GM21447 (cell line): ENCODE measurements at regions not wholly inside any gene's neighbourhood (a gene's known extent, or its start where the extent isn't known, plus 50 kb on each side); places are given as distances from the start of the nearest gene placed in this dataset.
"Not testable (repeated sequence)": the region's sequence is repeated elsewhere in the genome, so short reads cannot be mapped to it uniquely, and the experiment has no call there.

Source experiments
- ATAC-seq: cut with Tn5 transposase; IDR thresholded peaks from one replicate; pipeline ENCODE4 v1.9.1; 2021; ENCODE audit not compliant: unreplicated experiment

DNA sequence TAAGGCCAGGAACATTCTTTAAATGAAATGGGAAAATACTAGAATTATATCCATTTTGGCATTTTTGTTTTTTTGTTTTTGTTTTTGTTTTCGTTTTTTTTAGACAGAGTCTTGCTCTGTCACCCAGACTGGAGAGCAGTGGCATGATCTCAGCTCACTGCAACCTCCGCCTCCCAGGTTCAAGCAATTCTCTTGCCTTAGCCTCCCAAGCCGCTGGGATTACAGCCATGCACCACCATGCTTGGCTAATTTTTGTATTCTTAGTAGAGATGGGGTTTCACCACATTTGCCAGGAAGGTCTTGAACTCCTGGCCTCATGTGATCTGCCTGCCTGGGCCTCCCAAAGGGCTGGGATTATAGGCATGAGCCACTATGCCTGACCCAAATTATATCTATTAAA is 520.7 kb upstream of the RORB start:
- ATAC-seq, result not testable (repeated sequence)

DNA sequence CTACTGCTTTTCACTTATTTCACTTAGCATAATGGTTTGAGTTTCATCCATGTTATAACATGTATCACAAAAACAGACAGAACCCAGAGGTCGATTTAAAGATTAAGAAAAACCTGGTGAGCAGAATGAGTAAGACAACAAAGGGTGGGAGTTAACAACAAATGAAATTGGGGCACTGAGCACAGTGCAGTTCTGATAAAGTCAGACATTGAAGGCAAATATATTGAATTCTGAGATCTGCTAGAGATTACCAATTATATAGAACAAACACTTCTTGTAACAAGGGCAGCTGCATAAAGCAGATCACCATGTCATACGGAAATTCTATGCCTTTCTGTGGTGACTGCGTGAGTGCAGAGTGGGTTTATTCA is 517.3 kb upstream of the RORB start:
- no peak for ATAC-seq

DNA sequence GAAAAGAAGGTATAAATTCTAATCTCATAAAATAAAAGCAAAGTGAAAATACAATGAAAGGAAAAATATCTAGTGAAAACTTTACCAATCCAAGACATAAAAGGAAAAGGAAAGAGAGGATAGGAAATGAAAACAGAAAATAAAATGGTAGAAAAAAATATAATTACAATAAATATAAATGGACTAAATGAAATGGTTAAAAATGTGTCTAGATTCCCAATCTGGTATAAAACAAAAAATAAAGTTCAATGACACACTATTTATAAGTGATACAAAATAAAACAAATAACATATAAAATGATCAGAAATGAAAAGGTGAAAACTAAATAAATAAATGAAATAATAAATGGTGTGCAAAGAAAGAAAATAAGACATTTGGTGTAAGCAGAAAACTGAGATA is 516.4 kb upstream of the RORB start:
- ATAC-seq, result no peak

DNA sequence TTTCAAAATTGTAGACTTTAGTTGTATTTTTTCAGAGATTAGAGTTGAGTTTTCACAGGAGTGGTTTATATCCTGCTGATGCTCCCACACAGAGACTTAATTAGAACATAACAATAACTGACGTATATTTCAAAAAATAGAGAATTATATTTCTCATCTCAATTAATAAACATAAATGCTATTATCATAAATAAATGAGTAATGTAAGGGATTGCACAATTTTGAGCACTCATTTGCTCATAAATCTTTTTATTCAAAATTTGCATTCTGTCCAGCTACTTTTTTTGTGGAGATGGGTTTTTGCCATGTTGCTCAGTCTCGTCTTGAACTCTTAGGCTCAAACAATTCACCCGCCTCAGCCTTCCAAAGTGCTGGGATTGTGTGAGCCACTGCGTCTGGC is 515.7 kb upstream of the RORB start:
- ATAC-seq, result no peak

DNA sequence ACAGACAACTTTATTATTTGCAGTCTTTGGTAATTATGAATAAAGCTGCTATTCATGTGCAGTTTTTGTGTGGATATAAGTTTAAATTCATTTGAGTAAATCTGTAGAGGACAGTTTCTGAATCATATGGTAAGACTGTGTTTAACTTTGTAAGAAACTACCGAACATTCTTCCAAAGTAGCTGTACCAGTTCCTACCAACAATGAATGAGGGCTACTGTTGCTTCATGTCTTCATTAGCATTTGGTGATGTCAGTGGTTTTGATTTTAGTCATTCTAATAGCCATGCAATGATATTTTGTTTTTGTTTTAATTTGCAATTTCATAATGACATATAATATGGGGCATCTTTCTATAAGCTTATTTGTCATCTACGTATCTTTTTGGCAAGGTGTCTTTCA is 501.3 kb upstream of the RORB start:
- no peak for ATAC-seq

DNA sequence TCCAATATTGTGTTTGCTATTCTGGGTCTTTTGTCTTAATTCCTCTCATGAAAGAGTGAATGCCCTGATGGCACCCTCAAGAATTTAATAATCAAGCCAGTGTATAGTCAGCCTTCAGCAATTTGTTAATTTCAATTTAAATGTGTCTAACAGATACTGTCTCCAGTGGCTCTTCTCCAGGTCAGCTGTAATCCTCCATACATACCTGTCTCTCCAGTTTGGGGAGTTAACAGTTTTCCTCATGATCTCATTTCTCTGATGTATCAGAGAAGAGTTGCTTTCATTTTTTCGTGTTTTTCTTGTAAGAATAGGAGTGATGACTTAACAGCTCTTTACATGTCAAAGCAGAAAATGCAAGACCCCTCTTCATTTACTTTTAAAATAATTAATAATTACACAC is 500.3 kb upstream of the RORB start:
- no peak for ATAC-seq

DNA sequence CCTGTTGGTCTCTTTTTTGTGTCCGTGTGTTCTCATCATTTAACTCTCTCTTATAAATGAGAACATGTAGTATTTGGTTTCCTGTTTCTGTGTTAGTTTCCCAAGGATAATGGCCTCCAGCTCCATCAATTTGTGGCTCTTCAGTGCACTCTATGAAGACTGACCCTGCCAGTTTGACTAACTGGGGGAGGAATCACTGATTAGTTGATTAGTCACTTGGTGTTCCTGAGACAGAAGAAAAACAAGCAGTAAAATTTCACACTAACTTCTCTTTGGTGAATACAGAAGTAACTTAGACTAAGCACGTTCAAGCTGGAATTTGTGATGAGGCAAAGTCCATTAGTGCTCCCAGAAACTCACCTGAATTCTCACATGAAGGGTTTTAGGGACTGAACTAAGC is 495.8 kb upstream of the RORB start:
- ATAC-seq, result no peak

DNA sequence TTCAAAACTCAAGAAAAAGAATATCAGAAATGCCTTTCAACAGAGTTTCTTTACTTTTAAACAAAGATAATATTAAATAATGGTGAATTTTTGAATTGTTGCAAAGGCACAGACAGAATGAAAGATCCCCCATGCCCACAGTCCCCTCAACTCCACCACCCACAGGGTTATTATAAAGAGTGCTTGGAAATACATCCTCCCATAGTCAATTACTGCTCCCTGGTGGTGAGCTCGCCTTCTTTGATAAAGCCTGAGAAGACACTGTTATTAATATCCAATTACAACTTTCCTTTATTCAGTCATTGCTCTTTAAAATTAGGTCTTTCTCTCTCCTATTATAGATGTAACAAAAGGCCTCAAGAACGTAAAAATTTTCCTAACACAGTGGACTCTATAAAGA is 490.2 kb upstream of the RORB start:
- no peak for ATAC-seq

DNA sequence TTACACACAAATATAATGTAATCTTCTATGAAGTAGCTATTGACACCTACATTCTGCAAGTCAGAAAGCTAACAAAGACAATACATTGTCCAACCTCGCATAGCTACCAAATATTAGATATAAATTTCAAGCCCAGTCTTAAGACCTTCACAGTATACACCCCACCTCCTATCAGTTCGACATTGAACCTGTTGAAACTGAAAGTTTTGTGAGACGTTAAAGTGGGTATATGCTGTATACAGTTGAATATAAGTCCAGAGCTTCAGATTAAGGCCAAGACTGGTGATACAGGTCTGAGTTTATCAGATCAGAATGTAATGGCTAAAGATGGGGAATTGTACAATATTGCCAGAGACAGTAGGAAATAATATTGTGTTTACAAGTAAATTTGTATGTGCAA is 489.3 kb upstream of the RORB start:
- ATAC-seq, result no peak

DNA sequence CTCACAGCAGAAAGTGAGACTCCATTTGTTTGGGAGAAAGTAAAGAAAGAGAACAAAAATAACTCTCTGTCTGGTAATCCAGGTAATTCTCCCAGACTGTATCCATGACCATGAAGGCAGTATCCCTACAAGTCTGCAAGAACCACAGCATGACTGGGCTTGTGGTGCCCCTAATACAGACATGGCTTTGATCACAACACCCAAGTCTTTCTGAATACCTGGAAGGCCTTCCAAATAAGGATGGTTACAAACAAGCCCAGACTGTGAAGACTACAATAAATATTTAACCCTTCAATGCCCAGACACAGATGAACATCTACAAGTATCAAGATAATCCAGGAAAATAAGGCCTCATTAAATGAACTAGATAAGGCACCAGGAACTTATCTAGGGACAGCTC is 481.1 kb upstream of the RORB start:
- ATAC-seq, result no peak

DNA sequence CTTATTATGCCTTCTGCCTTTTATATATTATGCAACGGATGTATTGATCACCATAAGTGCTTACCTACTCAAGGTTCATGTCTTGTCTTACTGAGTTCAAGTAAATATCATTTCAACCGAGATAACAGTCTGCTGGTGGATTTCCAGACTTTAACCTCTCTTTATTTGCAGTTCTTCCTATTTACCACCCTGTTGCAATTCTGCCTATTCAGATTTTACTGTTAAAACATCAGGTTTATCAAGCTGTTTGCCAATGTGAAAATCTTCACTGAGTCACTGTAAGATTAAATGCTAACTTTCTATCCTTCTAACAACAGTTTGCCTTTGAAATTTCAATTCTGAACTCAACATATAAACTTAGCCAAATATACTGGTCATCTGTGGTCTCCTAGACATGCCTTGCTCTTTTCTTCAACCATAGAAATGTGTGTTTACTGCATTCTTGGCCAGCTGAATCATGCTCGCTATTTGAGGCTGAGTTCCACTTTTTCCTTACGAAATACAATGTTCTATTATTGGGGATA is 471.7 kb upstream of the RORB start:
- no peak for ATAC-seq

DNA sequence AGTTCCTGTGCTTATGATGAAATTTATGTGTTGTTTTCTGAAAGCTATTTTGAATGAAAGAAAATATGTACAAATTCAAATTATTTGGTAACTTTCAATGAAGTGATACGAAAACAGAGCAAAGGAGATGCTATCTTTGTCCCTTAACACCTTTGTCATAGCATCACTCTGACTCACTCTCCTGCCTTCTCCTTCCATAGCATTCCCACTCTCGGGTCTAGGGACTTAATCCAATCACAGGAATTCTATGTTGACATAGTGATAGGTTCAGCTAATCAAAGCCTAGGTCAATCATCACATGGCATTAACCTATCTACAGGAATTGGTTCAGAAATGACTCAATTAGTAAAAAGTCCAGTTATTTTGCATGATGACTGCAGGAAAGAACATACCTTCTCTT is 464.7 kb upstream of the RORB start:
- no peak for ATAC-seq

DNA sequence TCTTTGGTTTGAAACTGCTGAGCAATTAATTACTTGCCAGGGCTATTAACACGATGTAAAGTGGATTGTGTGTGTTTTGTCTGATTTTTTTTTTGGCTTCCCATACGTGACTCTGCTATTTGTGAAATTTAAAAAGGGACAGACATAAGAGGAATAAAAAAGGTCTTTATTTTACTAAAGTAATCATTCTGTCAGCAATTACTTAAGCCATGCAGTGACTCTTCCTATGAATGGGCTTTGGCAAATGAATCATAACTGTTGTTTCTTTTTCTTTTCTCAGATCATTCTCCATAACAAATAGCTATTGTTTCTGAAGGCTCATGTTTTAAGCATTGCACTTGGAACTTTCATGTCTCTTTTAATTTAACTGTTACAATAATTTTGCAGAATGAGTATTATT is 461.3 kb upstream of the RORB start:
- no peak for ATAC-seq

DNA sequence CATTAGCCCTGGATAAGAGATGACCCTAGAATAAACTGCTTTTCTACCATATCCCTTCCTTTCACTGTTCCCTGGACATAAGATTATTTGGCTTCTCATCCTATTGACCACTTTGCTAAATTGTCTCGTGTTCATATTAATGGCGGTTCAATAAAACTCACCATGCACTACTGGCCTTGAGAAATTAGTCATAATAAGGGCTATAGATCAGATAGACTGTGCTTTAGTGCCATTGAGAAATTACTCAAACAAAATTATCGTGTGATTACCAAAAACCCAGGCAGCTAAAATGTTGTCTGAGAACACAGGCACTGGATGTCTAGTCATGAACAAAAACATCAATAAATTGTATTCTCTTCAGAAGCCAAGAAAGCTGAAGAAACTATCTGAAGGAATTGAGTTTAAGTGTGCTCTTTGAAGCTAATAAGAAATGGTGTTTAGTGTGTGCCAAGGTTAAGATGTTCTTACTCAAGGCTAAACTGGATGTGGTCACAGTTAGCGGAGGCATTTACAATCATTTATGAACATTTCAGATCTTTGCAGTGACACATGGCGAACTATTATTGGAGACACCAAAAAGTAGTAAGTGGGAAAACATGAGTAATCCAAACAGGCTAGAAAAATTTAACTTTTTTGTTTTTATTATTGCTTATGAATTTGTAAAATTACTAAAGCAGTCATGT is 460.4 kb upstream of the RORB start:
- peak; percentile 76 for ATAC-seq

DNA sequence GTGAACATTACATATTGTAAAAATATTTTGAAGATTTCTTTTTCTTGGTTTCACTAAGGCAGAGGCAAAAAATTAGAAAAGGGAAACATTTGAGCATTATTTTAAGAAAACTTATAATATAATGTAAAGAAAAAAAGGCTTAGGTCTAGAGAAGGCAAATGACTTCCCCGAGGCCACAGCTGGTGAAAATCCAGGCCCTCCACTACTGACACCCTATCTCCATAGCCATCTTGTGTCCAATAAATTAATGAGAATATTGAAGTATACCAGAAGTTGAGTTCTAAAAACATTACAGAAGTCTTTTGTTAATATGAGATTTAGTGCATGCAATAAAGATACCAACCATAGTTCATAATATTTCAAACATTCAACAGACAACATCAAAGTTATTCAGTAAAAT is 459.9 kb upstream of the RORB start:
- no peak for ATAC-seq

DNA sequence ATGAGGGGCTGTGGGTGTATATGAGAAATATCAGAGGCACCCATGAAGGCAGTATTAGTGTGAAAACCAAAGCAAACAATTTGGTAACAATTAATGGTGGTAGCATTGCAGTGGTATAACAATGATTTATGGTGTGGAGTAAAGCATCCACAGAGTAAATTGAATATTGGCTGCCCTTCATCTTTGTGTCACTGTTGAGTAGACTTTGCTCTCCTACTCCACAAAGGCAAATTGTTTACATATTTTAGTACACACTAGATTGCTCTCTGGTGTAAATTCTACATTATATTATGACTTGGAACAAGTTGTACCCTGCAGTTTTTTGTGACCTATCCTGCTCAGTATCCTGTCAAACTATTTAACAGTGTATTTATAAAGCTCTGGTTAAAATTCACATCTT is 455.5 kb upstream of the RORB start:
- no peak for ATAC-seq

DNA sequence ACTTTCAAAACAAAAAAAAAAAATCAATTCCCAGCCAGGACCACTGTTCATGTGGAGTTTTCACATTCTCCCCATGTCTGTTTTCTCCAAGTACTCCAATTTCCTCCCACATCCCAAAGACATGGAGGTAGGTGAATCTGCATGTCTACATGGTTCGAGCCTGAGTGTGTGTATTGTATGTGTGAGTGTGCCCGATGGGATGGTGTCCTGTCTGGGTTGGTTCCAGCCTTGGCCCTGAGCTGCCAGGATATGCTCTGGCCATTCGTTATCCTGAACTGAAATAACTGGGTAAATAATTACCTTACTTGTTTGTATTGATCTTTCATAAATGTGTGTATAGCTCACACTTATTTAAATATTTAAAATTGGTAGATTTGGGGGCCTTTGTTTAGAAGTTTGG is 452.3 kb upstream of the RORB start:
- no peak for ATAC-seq

DNA sequence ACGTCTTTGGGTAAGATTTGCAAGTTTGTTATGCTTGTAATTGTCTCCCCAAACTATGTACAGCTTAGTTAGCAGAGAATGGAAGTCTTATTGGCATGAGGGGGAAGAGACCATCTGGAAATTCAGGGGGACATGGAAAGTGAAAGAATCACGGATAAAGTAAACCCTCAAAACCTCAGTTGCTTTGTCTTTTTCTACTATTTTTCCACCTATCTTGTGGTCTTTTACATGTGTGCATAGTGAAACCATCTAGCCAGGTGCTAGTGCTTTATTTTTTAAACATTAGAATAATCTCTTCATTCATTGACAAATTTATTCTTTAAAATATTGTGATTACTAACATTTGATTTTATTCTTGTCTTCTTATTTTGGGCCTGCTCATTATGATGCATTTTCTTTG is 441.1 kb upstream of the RORB start:
- no peak for ATAC-seq

DNA sequence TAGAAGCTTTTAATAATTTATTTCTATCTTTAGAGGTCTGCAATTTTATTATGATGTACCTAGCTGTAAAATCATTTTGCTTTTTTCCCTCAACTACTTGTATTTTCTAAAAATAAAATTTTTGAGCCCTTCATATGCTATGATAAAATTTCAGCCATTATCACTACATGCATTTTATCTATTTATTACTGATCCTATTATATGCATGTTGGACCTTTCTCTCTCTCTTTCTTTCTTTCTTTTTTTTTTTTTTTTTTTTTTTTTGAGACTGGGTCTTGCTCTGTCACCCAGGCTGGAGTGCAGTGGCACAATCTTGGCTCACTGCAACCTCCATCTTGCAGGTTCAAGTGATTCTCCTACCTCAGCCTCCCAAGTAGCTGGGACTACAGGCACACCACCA is 440.1 kb upstream of the RORB start:
- not testable (repeated sequence) for ATAC-seq

DNA sequence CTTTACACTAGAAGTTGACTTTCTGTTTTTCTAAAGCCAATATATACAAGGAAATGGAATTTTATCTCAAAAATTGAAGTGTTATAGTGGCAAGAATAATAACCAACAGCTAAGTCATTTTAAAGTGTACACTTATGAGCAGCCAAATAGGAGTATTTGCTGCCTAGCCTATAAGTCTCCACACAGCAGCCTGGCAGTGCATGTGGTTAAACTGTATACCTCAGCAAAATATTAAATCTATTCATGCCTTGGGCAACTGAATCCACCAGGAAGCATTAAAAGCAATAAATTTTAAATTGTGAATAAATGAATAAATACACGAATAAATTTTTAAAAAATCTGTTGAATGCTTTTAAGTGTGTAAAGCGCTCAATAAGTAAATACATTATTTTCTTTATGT is 432.4 kb upstream of the RORB start:
- ATAC-seq, result no peak

DNA sequence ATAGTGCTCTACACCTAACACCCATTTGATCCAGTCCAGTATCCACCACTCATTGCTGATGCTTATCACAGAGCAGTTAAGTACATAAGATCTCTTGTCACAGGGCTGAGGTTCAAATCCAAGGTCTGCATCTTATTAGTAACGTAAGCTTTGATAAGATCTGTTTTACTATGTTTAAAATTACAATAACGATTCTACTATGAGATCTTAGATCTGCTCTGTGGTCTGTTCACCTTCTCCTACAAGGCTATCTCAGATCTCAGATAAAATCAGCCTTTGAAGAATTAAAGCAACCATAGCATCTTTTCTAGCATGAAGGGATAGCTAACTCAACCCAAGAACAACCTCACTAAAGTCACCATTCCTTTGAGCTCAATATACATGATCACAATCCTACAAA is 431.0 kb upstream of the RORB start:
- no peak for ATAC-seq

DNA sequence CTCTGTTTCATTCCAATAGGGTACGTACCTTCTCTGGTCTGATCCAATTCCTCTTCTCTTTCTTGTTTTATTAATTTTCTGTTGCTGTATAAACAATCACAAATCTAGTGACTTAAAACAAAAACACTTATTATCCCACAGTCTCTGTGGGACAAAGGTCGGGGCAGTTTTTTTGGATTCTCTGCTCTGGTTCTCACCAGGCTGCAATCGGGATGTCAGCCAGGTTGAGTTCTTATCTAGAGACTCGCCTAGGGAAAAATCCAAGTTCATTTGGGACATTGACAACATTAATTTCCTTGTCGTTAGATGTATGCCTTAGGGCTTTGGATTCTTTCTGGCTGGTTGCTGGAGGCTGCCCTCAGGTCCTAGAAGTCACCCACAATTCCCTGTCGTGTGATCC is 430.5 kb upstream of the RORB start:
- no peak for ATAC-seq

DNA sequence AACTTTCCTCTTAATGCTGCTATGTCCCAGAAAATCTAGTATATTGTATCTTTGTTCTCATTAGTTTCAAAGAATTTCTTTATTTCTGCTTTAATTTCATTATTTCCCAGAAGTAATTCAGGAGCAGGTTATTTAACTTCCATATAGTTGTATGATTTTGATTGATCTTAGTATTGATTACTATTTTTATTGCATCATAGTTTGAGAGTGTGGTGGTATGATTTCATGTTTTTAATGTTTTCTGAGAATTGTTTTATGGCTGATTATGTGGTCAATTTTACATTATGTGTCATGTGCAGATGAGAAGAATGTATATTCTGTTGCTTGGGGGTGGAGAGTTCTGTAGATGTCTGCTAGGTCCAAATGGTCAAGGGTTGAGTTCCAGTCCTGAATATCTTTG is 425.6 kb upstream of the RORB start:
- ATAC-seq, result no peak

DNA sequence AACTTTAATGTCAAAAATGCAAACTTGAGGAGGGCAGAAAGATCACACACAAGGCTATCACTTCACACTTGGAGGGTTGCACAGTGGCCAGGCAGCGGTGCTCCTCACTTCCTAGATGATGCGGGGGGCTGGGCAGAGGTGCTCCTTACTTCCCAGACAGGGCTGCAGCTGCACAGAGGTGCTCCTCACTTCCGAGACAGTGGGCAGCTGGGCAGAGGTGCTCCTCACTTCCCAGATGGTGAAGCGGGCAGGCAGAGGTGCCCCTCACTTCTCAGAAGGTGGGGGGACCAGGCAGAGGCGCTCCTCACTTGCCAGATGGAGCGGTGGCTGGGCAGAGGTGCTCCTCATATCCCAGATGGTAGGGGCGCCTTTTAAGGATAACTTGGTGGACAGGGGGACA is 423.2 kb upstream of the RORB start:
- ATAC-seq, result no peak
